Breast epithelium (tissue), 4 donors: ENCODE measurements at regions not wholly inside any gene's neighbourhood (a gene's known extent, or its start where the extent isn't known, plus 50 kb on each side); places are given as distances from the start of the nearest gene placed in this dataset.

Experiments
- DNase-seq, 2 donors: peaks; one replicate each; pipeline ENCODE4 v3.0.0-alpha.2; 2019; ENCODE audit warnings: low spot score in 2 of 2
- H3K27ac ChIP-seq, 2 donors: fragments of 200-600 bp; sonication (generic) in 1 of 2; one replicate each; pipeline ENCODE4 v1.5.1; 2016 to 2019; ENCODE audit warnings: mild to moderate bottlenecking in 1 of 2
- H3K27me3 ChIP-seq, 2 donors: fragments of 200-600 bp; sonication (generic) in 1 of 2; one replicate each; pipeline versions ENCODE4 v1.5.1 to v1.6.0; 2017 to 2019; ENCODE audit warnings: control low read depth in 1 of 2, mild to moderate bottlenecking in 1 of 2
- H3K36me3 ChIP-seq: fragments of 200-600 bp; one replicate; pipeline ENCODE4 v1.5.1; 2019
- H3K4me1 ChIP-seq, 2 donors: fragments of 200-600 bp; sonication (generic); one replicate each; pipeline ENCODE4 v1.5.1; 2016 to 2019; ENCODE audit warnings: control low read depth in 1 of 2
- H3K4me3 ChIP-seq, 3 donors: fragments of 200-600 bp; sonication (generic); 1 replicate in 2 of 3; 2 replicates in 1 of 3; pipeline ENCODE4 v1.5.1; 2016 to 2019; ENCODE audit warnings: mild to moderate bottlenecking in 3 of 3, moderate library complexity in 2 of 3
- H3K9me3 ChIP-seq, 2 donors: fragments of 200-600 bp; sonication (generic) in 1 of 2; one replicate each; pipeline ENCODE4 v1.5.1; 2016 to 2019; ENCODE audit warnings: control low read depth in 1 of 2
- CTCF ChIP-seq, 3 donors: fragments of 450-650 bp; IDR thresholded peaks; one replicate each; pipeline ENCODE4 v1.5.1; 2016 to 2017; ENCODE audit warnings: antibody characterized with exemption in 3 of 3, mild to moderate bottlenecking in 3 of 3, moderate library complexity in 3 of 3
- POLR2A ChIP-seq: fragments of 450-650 bp; IDR thresholded peaks from one replicate; pipeline ENCODE4 v1.6.1; 2016; ENCODE audit warnings: antibody characterized with exemption, mild to moderate bottlenecking, moderate library complexity
- POLR2AphosphoS5 ChIP-seq, 3 donors: sonication (generic); formaldehyde crosslinking; IDR thresholded peaks; one replicate each; pipeline ENCODE4 v1.6.1; 2017; ENCODE audit warnings: antibody characterized with exemption in 3 of 3
- intact Hi-C: fragments of 100-400 bp; cut with DNase I; formaldehyde crosslinking; loops from one replicate; pipeline ENCODE4 v1.15.1; 2023; ENCODE audit warnings: low total_unique reads

- no peak for TF ChIP-seq POLR2A
- DNase-seq = no peak
- Histone ChIP-seq H3K9me3 (no peaks in the 10 kb centered on the region), H3K27ac (no peak overlapping the region), H3K36me3 (no peaks in the 10 kb centered on the region), H3K27me3 (no peaks in the 10 kb centered on the region), H3K4me1 (no peaks in the 10 kb centered on the region), H3K4me3 (no peak overlapping the region)
- intact Hi-C loops = no loop called here
Observed at GRCh38 chr14:59085207-59085739, 103.2 kb upstream of the DAAM1 start.

DNA sequence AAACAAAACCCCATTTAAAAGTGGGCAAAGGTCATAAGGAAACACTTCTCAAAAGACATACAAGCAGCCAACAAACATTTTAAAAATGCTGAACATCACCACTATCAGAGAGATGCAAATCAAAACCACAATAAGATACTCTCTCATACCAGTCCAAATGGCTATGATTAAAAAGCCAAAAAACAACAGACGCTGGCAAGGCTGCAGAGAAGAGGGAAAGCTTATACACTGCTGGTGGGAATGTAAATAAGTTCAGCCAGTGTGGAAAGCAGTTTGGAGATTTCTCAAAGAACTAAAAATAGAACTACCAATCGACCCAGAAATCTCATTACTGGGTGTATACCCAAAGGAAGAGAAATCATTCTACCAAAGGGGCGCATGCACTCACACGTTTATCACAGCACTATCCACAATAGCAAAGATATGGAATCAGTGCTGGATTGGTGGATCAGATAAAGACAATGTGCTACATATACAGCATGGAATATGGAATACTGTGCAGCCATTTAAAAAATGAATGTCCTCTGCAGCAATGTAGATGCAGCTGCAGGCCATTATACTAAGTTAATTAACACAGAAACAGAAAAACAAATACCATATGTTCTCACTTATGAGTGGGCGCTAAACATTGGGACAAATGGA lies 102.1 kb upstream of the DAAM1 start:
- Histone ChIP-seq H3K4me3 (no peak overlapping the region), H3K27ac (no peak overlapping the region), H3K4me1 (no peaks in the 10 kb centered on the region), H3K27me3 (no peaks in the 10 kb centered on the region), H3K36me3 (no peaks in the 10 kb centered on the region), H3K9me3 (no peaks in the 10 kb centered on the region)
- TF ChIP-seq POLR2A (no peak), CTCF (IDR thresholded peaks at IDR 0.05) (no peak), POLR2AphosphoS5 (IDR thresholded peaks at IDR 0.05) (no peak)
- intact Hi-C loops = no loop called here
- DNase-seq = no peak

DNA sequence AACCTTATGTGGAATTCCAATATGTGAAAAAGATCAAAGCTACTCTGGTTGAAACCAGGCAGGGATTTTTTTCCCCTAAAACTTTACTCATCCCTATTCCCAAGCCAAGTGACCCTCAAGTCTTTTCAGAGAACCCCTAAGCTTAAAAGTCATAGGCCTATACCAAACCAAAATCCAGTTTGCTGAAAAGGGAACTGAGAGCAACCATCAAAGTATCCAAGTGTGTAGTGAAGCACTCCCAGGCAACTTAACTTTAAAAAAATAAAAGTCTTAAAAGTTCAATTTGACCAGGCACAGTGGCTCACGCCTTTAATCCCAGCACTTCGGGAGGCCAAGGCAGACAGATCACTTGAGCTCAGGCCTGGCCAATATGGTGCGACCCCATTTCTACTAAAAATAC lies 101.2 kb upstream of the DAAM1 start:
- no peak for DNase-seq
- Histone ChIP-seq H3K27me3 (no peaks in the 10 kb centered on the region), H3K4me3 (no peak overlapping the region), H3K9me3 (no peaks in the 10 kb centered on the region), H3K36me3 (no peaks in the 10 kb centered on the region), H3K27ac (no peak overlapping the region), H3K4me1 (no peaks in the 10 kb centered on the region)
- TF ChIP-seq CTCF (IDR thresholded peaks at IDR 0.05) (no peak), POLR2A (no peak), POLR2AphosphoS5 (IDR thresholded peaks at IDR 0.05) (no peak)
- intact Hi-C loops = no loop called here

DNA sequence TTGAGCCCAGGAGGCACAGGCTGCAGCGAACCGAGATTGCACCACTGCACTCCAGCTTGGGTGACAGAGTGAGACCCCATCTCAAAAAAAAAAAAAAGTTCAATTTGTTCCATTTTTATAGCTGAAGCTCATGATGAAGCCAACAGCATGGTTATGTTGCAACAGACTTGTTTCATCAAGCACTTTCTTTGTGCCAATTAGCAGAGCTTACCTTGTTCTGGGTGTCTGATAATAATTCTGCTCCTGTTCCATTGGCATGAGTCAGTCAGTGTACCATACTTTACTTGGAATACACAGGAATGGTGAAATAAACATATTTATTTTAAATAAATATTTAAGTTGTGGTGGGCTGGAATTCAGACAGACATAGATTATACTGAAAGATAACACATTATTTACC lies 100.8 kb upstream of the DAAM1 start:
- Histone ChIP-seq H3K27ac (no peak overlapping the region), H3K36me3 (no peaks in the 10 kb centered on the region), H3K4me3 (no peak overlapping the region), H3K27me3 (no peaks in the 10 kb centered on the region), H3K4me1 (no peaks in the 10 kb centered on the region), H3K9me3 (no peaks in the 10 kb centered on the region)
- DNase-seq = no peak
- intact Hi-C loops = no loop called here
- TF ChIP-seq POLR2AphosphoS5 (IDR thresholded peaks at IDR 0.05) (no peak), CTCF (IDR thresholded peaks at IDR 0.05) (no peak), POLR2A (no peak)

DNA sequence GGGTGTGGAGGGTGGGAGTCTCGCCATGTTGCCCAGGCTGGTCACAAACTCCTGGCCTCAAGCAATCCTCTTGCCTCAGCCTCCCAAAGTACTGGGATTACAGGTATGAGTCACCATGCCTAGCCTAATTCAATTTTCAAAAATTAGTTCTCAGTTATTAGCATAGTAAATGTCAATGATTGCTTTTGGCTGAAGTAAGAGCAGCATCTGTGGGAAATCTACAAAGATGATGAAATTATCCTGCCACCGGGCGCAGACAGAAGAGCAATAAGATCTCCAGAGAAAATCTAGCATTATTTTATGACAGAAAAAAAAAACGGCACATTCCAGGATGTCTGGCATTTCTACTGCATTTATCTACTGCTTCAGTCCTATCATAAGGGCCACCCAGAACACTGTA lies 97.9 kb upstream of the DAAM1 start:
- Histone ChIP-seq H3K4me1 (no peaks in the 10 kb centered on the region), H3K4me3 (no peak overlapping the region), H3K27ac (no peak overlapping the region), H3K9me3 (no peaks in the 10 kb centered on the region), H3K36me3 (no peaks in the 10 kb centered on the region), H3K27me3 (no peaks in the 10 kb centered on the region)
- TF ChIP-seq POLR2AphosphoS5 (IDR thresholded peaks at IDR 0.05) (no peak), CTCF (IDR thresholded peaks at IDR 0.05) (no peak), POLR2A (no peak)
- intact Hi-C loops = no loop called here
- DNase-seq = no peak
